Fibroblast of lung (primary cell): ENCODE measurements at regions not wholly inside any gene's neighbourhood (a gene's known extent, or its start where the extent isn't known, plus 50 kb on each side); places are given as distances from the start of the nearest gene placed in this dataset.

Experiments
- EZH2 ChIP-seq: IDR thresholded peaks from 2 replicates; pipeline ENCODE4 v1.5.1; 2012; ENCODE audit warnings: low read length, control low read depth, mild to moderate bottlenecking; ENCODE audit errors: missing control alignments
- TF ChIP-seq, protein P1 (sequence below), 2 donors: IDR thresholded peaks in 1 of 2; conservative IDR thresholded peaks in 1 of 2; 1 replicate in 1 of 2; 2 replicates in 1 of 2; pipeline ENCODE4 v1.5.1; 2011 to 2012; ENCODE audit warnings: low read length in 2 of 2, control low read depth in 1 of 2, inconsistent platforms in 1 of 2, low read depth in 1 of 2, mild to moderate bottlenecking in 1 of 2

DNA sequence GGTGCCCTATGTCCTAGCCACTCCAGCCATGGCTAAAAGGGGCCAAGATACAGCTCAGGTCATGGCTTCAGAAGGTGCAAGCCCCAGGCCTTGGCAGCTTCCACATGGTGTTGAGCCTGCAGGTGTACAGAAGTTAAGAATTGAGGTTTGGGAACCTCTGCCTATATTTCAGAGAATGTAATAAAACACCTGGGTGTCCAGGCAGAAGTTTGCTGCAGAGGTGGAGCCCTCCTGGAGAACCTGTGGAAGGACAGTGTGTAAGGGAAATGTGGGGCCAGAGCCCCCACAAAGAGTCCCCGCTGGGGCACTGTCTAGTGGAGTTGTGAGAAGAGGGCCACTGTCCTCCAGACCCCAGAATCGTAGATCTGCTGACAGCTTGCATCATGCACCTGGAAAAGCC is 74.1 kb downstream of the SMIM21 start:
- TF ChIP-seq, protein P1, sequence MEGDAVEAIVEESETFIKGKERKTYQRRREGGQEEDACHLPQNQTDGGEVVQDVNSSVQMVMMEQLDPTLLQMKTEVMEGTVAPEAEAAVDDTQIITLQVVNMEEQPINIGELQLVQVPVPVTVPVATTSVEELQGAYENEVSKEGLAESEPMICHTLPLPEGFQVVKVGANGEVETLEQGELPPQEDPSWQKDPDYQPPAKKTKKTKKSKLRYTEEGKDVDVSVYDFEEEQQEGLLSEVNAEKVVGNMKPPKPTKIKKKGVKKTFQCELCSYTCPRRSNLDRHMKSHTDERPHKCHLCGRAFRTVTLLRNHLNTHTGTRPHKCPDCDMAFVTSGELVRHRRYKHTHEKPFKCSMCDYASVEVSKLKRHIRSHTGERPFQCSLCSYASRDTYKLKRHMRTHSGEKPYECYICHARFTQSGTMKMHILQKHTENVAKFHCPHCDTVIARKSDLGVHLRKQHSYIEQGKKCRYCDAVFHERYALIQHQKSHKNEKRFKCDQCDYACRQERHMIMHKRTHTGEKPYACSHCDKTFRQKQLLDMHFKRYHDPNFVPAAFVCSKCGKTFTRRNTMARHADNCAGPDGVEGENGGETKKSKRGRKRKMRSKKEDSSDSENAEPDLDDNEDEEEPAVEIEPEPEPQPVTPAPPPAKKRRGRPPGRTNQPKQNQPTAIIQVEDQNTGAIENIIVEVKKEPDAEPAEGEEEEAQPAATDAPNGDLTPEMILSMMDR (conservative IDR thresholded peaks at IDR 0.05 in 1 of 2, IDR thresholded peaks at IDR 0.05 in 1 of 2; ENCODE audit: low read depth in 1 of 2, low read length in 2 of 2) = no peak
- TF ChIP-seq EZH2 = no peak
